NCI-H748 (cell line): ENCODE measurements at regions not wholly inside any gene's neighbourhood (a gene's known extent, or its start where the extent isn't known, plus 50 kb on each side); places are given as distances from the start of the nearest gene placed in this dataset.

ENCODE experiments used
- DNase-seq: peaks from one replicate; lab custom pipeline; 2025; ENCODE audit not compliant: unreplicated experiment; lab: John Stamatoyannopoulos, UW

GRCh38 chr9:119544492-119544891, 175.3 kb upstream of the BRINP1 start:
- no peak for DNase-seq

GRCh38 chr9:119537138-119537537, 167.9 kb upstream of the BRINP1 start:
- DNase-seq, result no peak

GRCh38 chr9:119533504-119533903, 164.3 kb upstream of the BRINP1 start:
- DNase-seq, result peak; percentile 58

- no peak for DNase-seq
Observed at GRCh38 chr9:119526698-119527097, 157.5 kb upstream of the BRINP1 start.

GRCh38 chr9:119523508-119523907, 154.3 kb upstream of the BRINP1 start:
- DNase-seq, result no peak

- DNase-seq, result no peak
Observed at GRCh38 chr9:119522381-119522780, 153.1 kb upstream of the BRINP1 start.

GRCh38 chr9:119509291-119509905, 140.2 kb upstream of the BRINP1 start:
- DNase-seq, result peak; percentile 46

- no peak for DNase-seq
Observed at GRCh38 chr9:119501374-119501773, 132.1 kb upstream of the BRINP1 start.

GRCh38 chr9:119500072-119500771, 131.0 kb upstream of the BRINP1 start:
- DNase-seq, result no peak

- DNase-seq, result peak; percentile 63
Observed at GRCh38 chr9:119487118-119487827, 118.0 kb upstream of the BRINP1 start.

- DNase-seq, result no peak
Observed at GRCh38 chr9:119483153-119483552, 113.9 kb upstream of the BRINP1 start.

GRCh38 chr9:119477197-119477596, 108.0 kb upstream of the BRINP1 start:
- DNase-seq, result no peak

GRCh38 chr9:119458068-119458467, 88.8 kb upstream of the BRINP1 start:
- no peak for DNase-seq

GRCh38 chr9:119453980-119454379, 84.7 kb upstream of the BRINP1 start:
- no peak for DNase-seq

GRCh38 chr9:119453490-119453911, 84.3 kb upstream of the BRINP1 start:
- DNase-seq, result no peak

GRCh38 chr9:119451426-119451825, 82.2 kb upstream of the BRINP1 start:
- DNase-seq, result no peak

- DNase-seq, result no peak
Observed at GRCh38 chr9:119443179-119443578, 73.9 kb upstream of the BRINP1 start.

GRCh38 chr9:119441832-119442231, 72.6 kb upstream of the BRINP1 start:
- no peak for DNase-seq

GRCh38 chr9:119441338-119441737, 72.1 kb upstream of the BRINP1 start:
- no peak for DNase-seq

GRCh38 chr9:119436261-119436660, 67.0 kb upstream of the BRINP1 start:
- no peak for DNase-seq

- DNase-seq, result no peak
Observed at GRCh38 chr9:119435076-119435475, 65.8 kb upstream of the BRINP1 start.

- no peak for DNase-seq
Observed at GRCh38 chr9:119432428-119432827, 63.2 kb upstream of the BRINP1 start.
